Nephron (organoid): ENCODE measurements at regions not wholly inside any gene's neighbourhood (a gene's known extent, or its start where the extent isn't known, plus 50 kb on each side); places are given as distances from the start of the nearest gene placed in this dataset.

Source experiments
- H3K27ac Mint-ChIP-seq, 3 experiments: 2 replicates each; pipeline ENCODE4 v1.8.0; 2020; ENCODE audit warnings: mixed read lengths in 3 of 3, mild to moderate bottlenecking in 2 of 3, moderate library complexity in 1 of 3
- H3K27me3 Mint-ChIP-seq: 2 replicates; pipeline ENCODE4 v1.8.0; 2021; ENCODE audit warnings: low read depth, mild to moderate bottlenecking, moderate library complexity, mixed read lengths
- H3K36me3 Mint-ChIP-seq: 2 replicates; pipeline ENCODE4 v1.8.0; 2020; ENCODE audit warnings: low read depth, mixed read lengths
- H3K4me1 Mint-ChIP-seq: 2 replicates; pipeline ENCODE4 v1.8.0; 2020; ENCODE audit warnings: mixed read lengths
- H3K4me3 Mint-ChIP-seq, 3 experiments: 2 replicates each; pipeline ENCODE4 v1.8.0; 2020; ENCODE audit warnings: mild to moderate bottlenecking in 3 of 3, mixed read lengths in 3 of 3, moderate library complexity in 2 of 3
- H3K9me3 Mint-ChIP-seq: 2 replicates; pipeline ENCODE4 v1.8.0; 2020; ENCODE audit warnings: mixed read lengths
- CTCF ChIP-seq, 3 experiments: fragments of 200-600 bp; sonication (generic); IDR thresholded peaks; one replicate each; pipeline ENCODE4 v1.5.0; 2021; ENCODE audit warnings: antibody characterized with exemption in 3 of 3; ENCODE audit not compliant: unreplicated experiment in 3 of 3

- H3K36me3 Mint-ChIP-seq = no peaks in the 10 kb centered on the region
- no peak overlapping the region for H3K27ac Mint-ChIP-seq
- H3K9me3 Mint-ChIP-seq = no peaks in the 10 kb centered on the region
- H3K4me1 Mint-ChIP-seq = peaks cover 20% of the 10 kb centered on the region
- peaks cover 27% of the 10 kb centered on the region for H3K27me3 Mint-ChIP-seq
- TF ChIP-seq CTCF (IDR thresholded peaks at IDR 0.05; ENCODE audit: unreplicated experiment in 3 of 3) = no peak
- no peak overlapping the region for H3K4me3 Mint-ChIP-seq
Observed at GRCh38 chr20:61109221-61109805, 142.7 kb upstream of the CDH4 start.

GRCh38 chr20:61112515-61112914 is 139.5 kb upstream of the CDH4 start:
- peaks cover 27% of the 10 kb centered on the region for H3K27me3 Mint-ChIP-seq
- H3K36me3 Mint-ChIP-seq = no peaks in the 10 kb centered on the region
- peaks cover 5% of the 10 kb centered on the region for H3K4me1 Mint-ChIP-seq
- no peak overlapping the region for H3K4me3 Mint-ChIP-seq
- no peak overlapping the region for H3K27ac Mint-ChIP-seq
- TF ChIP-seq CTCF (IDR thresholded peaks at IDR 0.05; ENCODE audit: unreplicated experiment in 3 of 3) = no peak
- no peaks in the 10 kb centered on the region for H3K9me3 Mint-ChIP-seq

- H3K4me3 Mint-ChIP-seq = no peak overlapping the region
- no peak for TF ChIP-seq CTCF (IDR thresholded peaks at IDR 0.05; ENCODE audit: unreplicated experiment in 3 of 3)
- peaks cover 5% of the 10 kb centered on the region for H3K4me1 Mint-ChIP-seq
- no peak overlapping the region for H3K27ac Mint-ChIP-seq
- H3K9me3 Mint-ChIP-seq = no peaks in the 10 kb centered on the region
- H3K27me3 Mint-ChIP-seq = peaks cover 33% of the 10 kb centered on the region
- H3K36me3 Mint-ChIP-seq = no peaks in the 10 kb centered on the region
Observed at GRCh38 chr20:61113731-61114130, 138.3 kb upstream of the CDH4 start.

- no peak overlapping the region for H3K4me3 Mint-ChIP-seq
- no peak overlapping the region for H3K27ac Mint-ChIP-seq
- peaks cover 42% of the 10 kb centered on the region for H3K27me3 Mint-ChIP-seq
- TF ChIP-seq CTCF (IDR thresholded peaks at IDR 0.05; ENCODE audit: unreplicated experiment in 3 of 3) = no peak
- H3K4me1 Mint-ChIP-seq = peaks cover 7% of the 10 kb centered on the region
- H3K36me3 Mint-ChIP-seq = no peaks in the 10 kb centered on the region
- H3K9me3 Mint-ChIP-seq = no peaks in the 10 kb centered on the region
Observed at GRCh38 chr20:61114493-61115175, 137.4 kb upstream of the CDH4 start.

GRCh38 chr20:61115364-61116065 is 136.5 kb upstream of the CDH4 start:
- Mint-ChIP-seq H3K27me3 (peaks cover 39% of the 10 kb centered on the region), H3K36me3 (no peaks in the 10 kb centered on the region), H3K4me3 (no peak overlapping the region), H3K27ac (no peak overlapping the region), H3K4me1 (peaks cover 11% of the 10 kb centered on the region), H3K9me3 (no peaks in the 10 kb centered on the region)
- TF ChIP-seq CTCF (IDR thresholded peaks at IDR 0.05; ENCODE audit: unreplicated experiment in 3 of 3) = no peak
